IMR-90 (cell line): ENCODE measurements at regions not wholly inside any gene's neighbourhood (a gene's known extent, or its start where the extent isn't known, plus 50 kb on each side); places are given as distances from the start of the nearest gene placed in this dataset.

Experiments
- ATAC-seq: fragments of 200-7000 bp; cut with Tn5 transposase; 2 replicates; pipeline ENCODE4 v1.9.1; 2020; ENCODE audit warnings: low read depth, mild to moderate bottlenecking, moderate library complexity
- BruUV-seq: library from RNA; stranded (reverse); fragments of 400-500 nt; replicated peaks from 2 replicates; lab custom pipeline; 2021; lab: Mats Ljungman, UMichigan
- CTCF ChIA-PET: fragments of 300-600 bp; formaldehyde crosslinking; extraction: SDS; loops from one replicate; lab custom pipeline; 2021; ENCODE audit warnings: antibody characterized with exemption; lab: Yijun Ruan, JAX
- POLR2A ChIA-PET: fragments of 300-600 bp; sonication (Branson Sonifier 250); formaldehyde crosslinking; loops from one replicate; lab custom pipeline; 2022; ENCODE audit warnings: antibody characterized with exemption; ENCODE audit not compliant: unreplicated experiment; lab: Charles Lee
- DNase-seq: peaks from one replicate; pipeline ENCODE4 v3.0.0; 2013
- H2AFZ ChIP-seq: replicated peaks from 2 replicates; pipeline ENCODE3; 2013; ENCODE audit warnings: low read length, mild to moderate bottlenecking; ENCODE audit not compliant: poor library complexity
- H2AK5ac ChIP-seq: 2 replicates; pipeline ENCODE4 v1.6.1; 2013; ENCODE audit warnings: low read depth, low read length, inconsistent platforms
- H2AK9ac ChIP-seq: replicated peaks from 2 replicates; pipeline ENCODE3; 2013; ENCODE audit warnings: mild to moderate bottlenecking, low read depth, low read length, moderate library complexity; ENCODE audit not compliant: poor library complexity
- H2BK120ac ChIP-seq: 2 replicates; pipeline ENCODE4 v1.6.1; 2013; ENCODE audit warnings: low read depth, low read length, inconsistent platforms
- H2BK15ac ChIP-seq: 3 replicates; pipeline ENCODE4 v1.6.1; 2013; ENCODE audit warnings: low read depth, low read length, inconsistent platforms
- H2BK20ac ChIP-seq: 2 replicates; pipeline ENCODE4 v1.6.1; 2013; ENCODE audit warnings: low read depth, mild to moderate bottlenecking, inconsistent platforms, low read length, moderate library complexity
- H2BK5ac ChIP-seq: 2 replicates; pipeline ENCODE4 v1.6.1; 2013; ENCODE audit warnings: mild to moderate bottlenecking, low read depth, low read length, inconsistent platforms; ENCODE audit not compliant: poor library complexity, severe bottlenecking
- H3K14ac ChIP-seq: replicated peaks from 2 replicates; pipeline ENCODE4 v1.6.1; 2013; ENCODE audit warnings: low read depth, low read length, inconsistent platforms
- H3K18ac ChIP-seq: 2 replicates; pipeline ENCODE4 v1.6.1; 2013; ENCODE audit warnings: low read depth, low read length, control low read depth
- H3K23ac ChIP-seq: 2 replicates; pipeline ENCODE4 v1.6.1; 2013; ENCODE audit warnings: low read depth, low read length, inconsistent platforms
- H3K27ac ChIP-seq: 2 replicates; pipeline ENCODE4 v1.5.1; 2013; ENCODE audit warnings: mild to moderate bottlenecking, control low read depth, low read length; ENCODE audit not compliant: insufficient read depth
- H3K27me3 ChIP-seq: 2 replicates; pipeline ENCODE4 v1.6.1; 2013; ENCODE audit warnings: low read length; ENCODE audit not compliant: control insufficient read depth, insufficient read depth
- H3K36me3 ChIP-seq: 2 replicates; pipeline ENCODE4 v1.6.1; 2013; ENCODE audit warnings: low read length, mixed read lengths; ENCODE audit not compliant: control insufficient read depth, insufficient read depth
- H3K4ac ChIP-seq: 2 replicates; pipeline ENCODE4 v1.6.1; 2013; ENCODE audit warnings: low read depth, low read length, inconsistent platforms
- H3K4me1 ChIP-seq: 2 replicates; pipeline ENCODE4 v1.6.1; 2013; ENCODE audit warnings: low read length, mixed read lengths; ENCODE audit not compliant: control insufficient read depth, insufficient read depth
- H3K4me2 ChIP-seq: 2 replicates; pipeline ENCODE4 v1.6.1; 2013; ENCODE audit warnings: low read depth, mild to moderate bottlenecking, control low read depth, low read length, moderate library complexity
- H3K4me3 ChIP-seq: 2 replicates; pipeline ENCODE4 v1.5.1; 2013; ENCODE audit warnings: low read depth, mild to moderate bottlenecking, control low read depth, low read length, moderate library complexity; ENCODE audit not compliant: insufficient read depth
- H3K56ac ChIP-seq: 2 replicates; pipeline ENCODE4 v1.6.1; 2013; ENCODE audit warnings: low read length, inconsistent platforms; ENCODE audit not compliant: insufficient read depth; ENCODE audit errors: extremely low read depth
- H3K79me1 ChIP-seq, 2 experiments: 2 replicates each; pipeline ENCODE4 v1.6.1; 2013; ENCODE audit warnings: low read length in 2 of 2, inconsistent platforms in 1 of 2, low read depth in 1 of 2
- H3K9ac ChIP-seq: 2 replicates; pipeline ENCODE4 v1.6.1; 2013; ENCODE audit warnings: low read depth, low read length, control low read depth
- H3K9me1 ChIP-seq: 2 replicates; pipeline ENCODE4 v1.6.1; 2013; ENCODE audit warnings: low read length, inconsistent platforms; ENCODE audit not compliant: insufficient read depth
- H3K9me3 ChIP-seq: 2 replicates; pipeline ENCODE4 v1.6.1; 2013; ENCODE audit warnings: low read length; ENCODE audit not compliant: control insufficient read depth, insufficient read depth
- H4K20me1 ChIP-seq: 2 replicates; pipeline ENCODE4 v1.6.1; 2013; ENCODE audit warnings: low read length, inconsistent platforms; ENCODE audit not compliant: insufficient read depth
- H4K5ac ChIP-seq: 2 replicates; pipeline ENCODE4 v1.6.1; 2013; ENCODE audit warnings: mild to moderate bottlenecking, low read depth, low read length, control low read depth
- H4K8ac ChIP-seq, 2 experiments: 2 replicates each; pipeline ENCODE4 v1.6.1; 2013; ENCODE audit warnings: low read depth in 2 of 2, low read length in 2 of 2, control low read depth in 1 of 2, inconsistent platforms in 1 of 2
- H4K91ac ChIP-seq: 2 replicates; pipeline ENCODE4 v1.6.1; 2013; ENCODE audit warnings: low read depth, low read length, inconsistent platforms; ENCODE audit not compliant: insufficient read depth
- BHLHE40 ChIP-seq: fragments of 150-350 bp; IDR thresholded peaks from 2 replicates; pipeline ENCODE4 v1.6.1; 2016; ENCODE audit warnings: mild to moderate bottlenecking, low read depth, low read length
- MAFK ChIP-seq: IDR thresholded peaks from 2 replicates; pipeline ENCODE4 v1.6.1; 2012; ENCODE audit warnings: low read depth, low read length, improper control_type of control experiment
- MAZ ChIP-seq: IDR thresholded peaks from 2 replicates; pipeline ENCODE4 v1.6.1; 2012; ENCODE audit warnings: low read depth, mild to moderate bottlenecking, low read length, improper control_type of control experiment, moderate library complexity, borderline replicate concordance
- MXI1 ChIP-seq: IDR thresholded peaks from 2 replicates; pipeline ENCODE4 v1.6.1; 2012; ENCODE audit warnings: low read depth, mild to moderate bottlenecking, low read length, moderate library complexity, borderline replicate concordance
- NFE2L2 ChIP-seq: fragments of 150-350 bp; IDR thresholded peaks from 2 replicates; pipeline ENCODE4 v1.6.1; 2016; ENCODE audit warnings: low read depth, mild to moderate bottlenecking, low read length
- RAD21 ChIP-seq: IDR thresholded peaks from 2 replicates; pipeline ENCODE4 v1.6.1; 2012; ENCODE audit warnings: low read length, improper control_type of control experiment
- RFX5 ChIP-seq: IDR thresholded peaks from 2 replicates; pipeline ENCODE4 v1.8.0; 2012; ENCODE audit warnings: low read depth, mild to moderate bottlenecking, low read length, moderate library complexity
- SMC3 ChIP-seq: fragments of 150-350 bp; IDR thresholded peaks from 2 replicates; pipeline ENCODE4 v1.6.1; 2016; ENCODE audit warnings: low read depth, mild to moderate bottlenecking, antibody characterized with exemption, low read length, moderate library complexity
- WGBS, 2 experiments: methylation state at CpG; one replicate each; pipeline versions ENCODE4 v1.1.5 to v1.1.7; 2013; ENCODE audit warnings: missing lambda C conversion rate in 2 of 2; ENCODE audit not compliant: insufficient read length in 1 of 2; ENCODE audit errors: extremely low coverage in 2 of 2; 5-methylcytosine and 5-hydroxymethylcytosine counted together
- dilution Hi-C: fragments of 300-500 bp; cut with HindIII; formaldehyde crosslinking; loops from one replicate; pipeline ENCODE4 v1.14.3; 2018; ENCODE audit warnings: low sequenced_read_pairs; ENCODE audit not compliant: unreplicated experiment
- in situ Hi-C: fragments of 300-500 bp; cut with MboI; formaldehyde crosslinking; loops from 3 replicates; pipeline ENCODE4 v1.14.3; 2019; ENCODE audit warnings: low sequenced_read_pairs, inconsistent platforms, mixed read lengths
- intact Hi-C: fragments of 100-400 bp; cut with micrococcal nuclease; formaldehyde crosslinking; loops from 2 replicates; pipeline ENCODE4 v1.10.0; 2022
- TF ChIP-seq, protein P1 (sequence below): conservative IDR thresholded peaks from 2 replicates; pipeline ENCODE4 v1.5.1; 2012; ENCODE audit warnings: mild to moderate bottlenecking, low read depth, low read length, improper control_type of control experiment

- Histone ChIP-seq H2AFZ (no peak overlapping the region), H3K4ac (no peak overlapping the region), H4K8ac (no peak overlapping the region), H4K20me1 (no peaks in the 10 kb centered on the region), H3K4me2 (no peak overlapping the region), H3K9me1 (no peaks in the 10 kb centered on the region), H3K4me1 (no peaks in the 10 kb centered on the region), H3K14ac (no peak overlapping the region), H3K27ac (no peak overlapping the region), H4K5ac (no peak overlapping the region), H3K4me3 (no peak overlapping the region), H3K23ac (no peak overlapping the region), H3K9ac (no peak overlapping the region), H2AK5ac (no peak overlapping the region), H2BK120ac (no peak overlapping the region), H3K9me3 (peaks cover 4% of the 10 kb centered on the region; the same call in 1 of the 2 replicates), H2BK15ac (no peak overlapping the region), H3K56ac (no peak overlapping the region), H3K27me3 (no peaks in the 10 kb centered on the region), H2BK5ac (no peak overlapping the region), H3K36me3 (no peaks in the 10 kb centered on the region), H2AK9ac (no peak overlapping the region), H3K79me1 (no peaks in the 10 kb centered on the region), H2BK20ac (no peak overlapping the region), H3K18ac (no peak overlapping the region), H4K91ac (no peak overlapping the region)
- intact Hi-C loops (no loop called here), in situ Hi-C loops (no loop called here), dilution Hi-C loops (no loop called here)
- BruUV-seq: no TSS peak
- POLR2A ChIA-PET: no interaction called here
- no peak for TF ChIP-seq RAD21
- no peak for TF ChIP-seq MXI1
- TF ChIP-seq SMC3: no peak
- TF ChIP-seq, protein P1, sequence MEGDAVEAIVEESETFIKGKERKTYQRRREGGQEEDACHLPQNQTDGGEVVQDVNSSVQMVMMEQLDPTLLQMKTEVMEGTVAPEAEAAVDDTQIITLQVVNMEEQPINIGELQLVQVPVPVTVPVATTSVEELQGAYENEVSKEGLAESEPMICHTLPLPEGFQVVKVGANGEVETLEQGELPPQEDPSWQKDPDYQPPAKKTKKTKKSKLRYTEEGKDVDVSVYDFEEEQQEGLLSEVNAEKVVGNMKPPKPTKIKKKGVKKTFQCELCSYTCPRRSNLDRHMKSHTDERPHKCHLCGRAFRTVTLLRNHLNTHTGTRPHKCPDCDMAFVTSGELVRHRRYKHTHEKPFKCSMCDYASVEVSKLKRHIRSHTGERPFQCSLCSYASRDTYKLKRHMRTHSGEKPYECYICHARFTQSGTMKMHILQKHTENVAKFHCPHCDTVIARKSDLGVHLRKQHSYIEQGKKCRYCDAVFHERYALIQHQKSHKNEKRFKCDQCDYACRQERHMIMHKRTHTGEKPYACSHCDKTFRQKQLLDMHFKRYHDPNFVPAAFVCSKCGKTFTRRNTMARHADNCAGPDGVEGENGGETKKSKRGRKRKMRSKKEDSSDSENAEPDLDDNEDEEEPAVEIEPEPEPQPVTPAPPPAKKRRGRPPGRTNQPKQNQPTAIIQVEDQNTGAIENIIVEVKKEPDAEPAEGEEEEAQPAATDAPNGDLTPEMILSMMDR: no peak
- no peak for TF ChIP-seq BHLHE40
- TF ChIP-seq NFE2L2: no peak
- no peak for TF ChIP-seq RFX5
- no peak for TF ChIP-seq MAFK
- no peak for TF ChIP-seq MAZ
- no CpG with 5 or more reads among the region's 1 CpG for WGBS, 2 experiments
- CTCF ChIA-PET: interaction anchor here (0.6 kb wide), 1 partner anchor 687 kb away, joined by 3 read pairs; no protein-coding TSS in a partner anchor
- DNase-seq (no peak), ATAC-seq (no peak)
These were observed 730.2 kb upstream of the DPPA4 start for GRCh38 chr3:110067527-110067926.
